Tibial nerve (tissue), 4 donors: ENCODE measurements at regions not wholly inside any gene's neighbourhood (a gene's known extent, or its start where the extent isn't known, plus 50 kb on each side); places are given as distances from the start of the nearest gene placed in this dataset.

Source experiments
- DNase-seq, 2 donors: peaks; one replicate each; pipeline ENCODE4 v3.0.0-alpha.2; 2019; ENCODE audit warnings: low spot score in 2 of 2
- H3K27ac ChIP-seq, 4 donors: fragments of 200-600 bp; sonication (generic) in 3 of 4; one replicate each; pipeline ENCODE4 v1.5.1; 2017 to 2019; ENCODE audit warnings: mild to moderate bottlenecking in 1 of 4
- H3K27me3 ChIP-seq, 2 donors: fragments of 200-600 bp; sonication (generic) in 1 of 2; one replicate each; pipeline versions ENCODE4 v1.5.1 to v1.6.0; 2017 to 2019
- H3K36me3 ChIP-seq, 3 donors: fragments of 200-600 bp; sonication (generic); one replicate each; pipeline ENCODE4 v1.5.1; 2018 to 2019
- H3K4me1 ChIP-seq, 4 donors: fragments of 200-600 bp; sonication (generic) in 3 of 4; one replicate each; pipeline ENCODE4 v1.5.1; 2017 to 2019
- H3K4me3 ChIP-seq, 4 donors: fragments of 200-600 bp; sonication (generic) in 3 of 4; one replicate each; pipeline ENCODE4 v1.5.1; 2017 to 2019; ENCODE audit warnings: mild to moderate bottlenecking in 1 of 4, moderate library complexity in 1 of 4
- H3K9me3 ChIP-seq, 4 donors: fragments of 200-600 bp; sonication (generic) in 3 of 4; one replicate each; pipeline ENCODE4 v1.5.1; 2017 to 2019
- CTCF ChIP-seq, 5 experiments: fragments of 200-600 bp in 3 of 5; fragments of 450-650 bp in 2 of 5; sonication (generic) in 3 of 5; IDR thresholded peaks; one replicate each; pipeline ENCODE4 v1.5.1; 2016 to 2019; ENCODE audit warnings: antibody characterized with exemption in 5 of 5, mild to moderate bottlenecking in 3 of 5, moderate library complexity in 2 of 5
- EP300 ChIP-seq, 2 donors: sonication (generic); formaldehyde crosslinking; IDR thresholded peaks; one replicate each; pipeline ENCODE4 v1.6.1; 2017; ENCODE audit warnings: antibody characterized with exemption in 2 of 2, mild to moderate bottlenecking in 1 of 2
- POLR2A ChIP-seq, 2 donors: fragments of 450-650 bp; IDR thresholded peaks; one replicate each; pipeline ENCODE4 v1.6.1; 2017; ENCODE audit warnings: antibody characterized with exemption in 2 of 2, mild to moderate bottlenecking in 2 of 2, moderate library complexity in 2 of 2
- WGBS, 2 donors: methylation state at CpG; one replicate each; pipeline ENCODE4 v1.1.5; 2018; 5-methylcytosine and 5-hydroxymethylcytosine counted together

GRCh38 chr10:106405141-106405540 is 759.4 kb downstream of the SORCS1 start:
- WGBS, 2 donors = 44 to 48% methylated on average over 4 of the region's 4 CpGs
- H3K4me1 ChIP-seq = no peaks in the 10 kb centered on the region
- no peak overlapping the region for H3K27ac ChIP-seq
- H3K36me3 ChIP-seq = no peaks in the 10 kb centered on the region
- DNase-seq = no peak
- no peak for TF ChIP-seq POLR2A (IDR thresholded peaks at IDR 0.05)
- TF ChIP-seq EP300 (IDR thresholded peaks at IDR 0.05) = no peak
- no peak for TF ChIP-seq CTCF (IDR thresholded peaks at IDR 0.05)
- no peak overlapping the region for H3K4me3 ChIP-seq
- no peaks in the 10 kb centered on the region for H3K27me3 ChIP-seq
- H3K9me3 ChIP-seq = no peaks in the 10 kb centered on the region

- TF ChIP-seq CTCF (IDR thresholded peaks at IDR 0.05) (no peak), EP300 (IDR thresholded peaks at IDR 0.05) (no peak), POLR2A (IDR thresholded peaks at IDR 0.05) (no peak)
- Histone ChIP-seq H3K4me1 (no peaks in the 10 kb centered on the region), H3K4me3 (no peak overlapping the region), H3K9me3 (no peaks in the 10 kb centered on the region), H3K36me3 (no peaks in the 10 kb centered on the region), H3K27ac (no peak overlapping the region), H3K27me3 (no peaks in the 10 kb centered on the region)
- WGBS, 2 donors = 83 to 85% methylated on average over 2 of the region's 2 CpGs
- no peak for DNase-seq
Measured at GRCh38 chr10:106402458-106402857, 762.0 kb downstream of the SORCS1 start.

- H3K27me3 ChIP-seq = no peaks in the 10 kb centered on the region
- no peak overlapping the region for H3K27ac ChIP-seq
- H3K4me1 ChIP-seq = no peaks in the 10 kb centered on the region
- no peak for DNase-seq
- H3K4me3 ChIP-seq = no peak overlapping the region
- TF ChIP-seq POLR2A (IDR thresholded peaks at IDR 0.05) = no peak
- TF ChIP-seq CTCF (IDR thresholded peaks at IDR 0.05) = no peak
- TF ChIP-seq EP300 (IDR thresholded peaks at IDR 0.05) = no peak
- no peaks in the 10 kb centered on the region for H3K9me3 ChIP-seq
- H3K36me3 ChIP-seq = no peaks in the 10 kb centered on the region
Measured at GRCh38 chr10:106401967-106402366, 762.5 kb downstream of the SORCS1 start.

DNA sequence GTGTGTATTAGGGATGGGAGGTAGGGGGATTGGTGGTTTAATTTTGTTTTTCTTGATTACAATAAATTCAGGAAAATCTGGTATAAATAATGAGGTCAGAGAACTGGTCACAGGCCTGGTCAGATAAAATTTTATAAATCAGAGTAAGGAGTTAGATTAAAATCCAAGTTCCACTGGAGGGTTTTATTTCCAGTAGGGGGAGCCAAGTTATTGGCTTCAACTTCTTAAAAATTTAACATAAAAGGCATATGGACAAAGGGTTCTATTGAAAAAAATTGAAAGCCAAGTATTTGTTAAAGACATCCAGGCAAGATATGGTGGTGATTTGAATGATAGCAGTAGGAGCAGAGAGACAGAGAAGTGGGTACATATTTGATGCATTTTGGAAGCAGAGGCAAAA is 763.3 kb downstream of the SORCS1 start:
- H3K27ac ChIP-seq = no peak overlapping the region
- TF ChIP-seq CTCF (IDR thresholded peaks at IDR 0.05) (no peak), POLR2A (IDR thresholded peaks at IDR 0.05) (no peak), EP300 (IDR thresholded peaks at IDR 0.05) (no peak)
- no peak overlapping the region for H3K4me3 ChIP-seq
- H3K27me3 ChIP-seq = no peaks in the 10 kb centered on the region
- H3K4me1 ChIP-seq = no peaks in the 10 kb centered on the region
- no peak for DNase-seq
- H3K36me3 ChIP-seq = no peaks in the 10 kb centered on the region
- no peaks in the 10 kb centered on the region for H3K9me3 ChIP-seq

DNA sequence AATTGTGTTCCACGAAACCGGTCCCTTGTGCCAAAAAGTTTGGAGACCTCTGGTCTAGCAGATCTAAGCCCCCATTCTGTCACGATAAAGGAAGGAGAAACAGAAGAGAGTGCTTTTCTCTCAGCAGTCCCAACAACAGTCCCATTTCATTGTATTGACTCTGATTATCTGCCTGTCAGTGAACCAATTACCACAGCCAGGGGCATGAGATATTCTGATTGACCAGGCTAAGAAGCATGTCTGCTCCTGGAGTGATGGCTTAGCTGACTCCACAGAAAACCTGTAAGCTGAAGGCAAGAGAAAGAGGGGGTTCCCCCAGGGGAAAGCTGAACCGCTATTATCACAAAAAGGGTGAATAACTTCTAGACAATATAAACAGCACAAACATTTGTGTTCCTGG is 765.4 kb downstream of the SORCS1 start:
- Histone ChIP-seq H3K9me3 (no peaks in the 10 kb centered on the region), H3K4me3 (no peak overlapping the region), H3K27me3 (no peaks in the 10 kb centered on the region), H3K36me3 (no peaks in the 10 kb centered on the region), H3K4me1 (no peaks in the 10 kb centered on the region), H3K27ac (no peak overlapping the region)
- no peak for DNase-seq
- WGBS, 2 donors = 73 to 77% methylated on average over 4 of the region's 4 CpGs
- TF ChIP-seq EP300 (IDR thresholded peaks at IDR 0.05) = no peak

- Histone ChIP-seq H3K27ac (no peak overlapping the region), H3K4me1 (no peaks in the 10 kb centered on the region), H3K27me3 (no peaks in the 10 kb centered on the region), H3K36me3 (no peaks in the 10 kb centered on the region), H3K9me3 (no peaks in the 10 kb centered on the region), H3K4me3 (no peak overlapping the region)
- DNase-seq = no peak
- 69 to 73% methylated on average over 2 of the region's 2 CpGs for WGBS, 2 donors
- no peak for TF ChIP-seq POLR2A (IDR thresholded peaks at IDR 0.05)
- no peak for TF ChIP-seq CTCF (IDR thresholded peaks at IDR 0.05)
- no peak for TF ChIP-seq EP300 (IDR thresholded peaks at IDR 0.05)
Measured at GRCh38 chr10:106396192-106396591, 768.3 kb downstream of the SORCS1 start.
